ENCODE measurements at regions not wholly inside any gene's neighbourhood (a gene's known extent, or its start where the extent isn't known, plus 50 kb on each side); places are given as distances from the start of the nearest gene placed in this dataset.
"Not testable (repeated sequence)": the region's sequence is repeated elsewhere in the genome, so short reads cannot be mapped to it uniquely, and the experiment has no call there.

DNA sequence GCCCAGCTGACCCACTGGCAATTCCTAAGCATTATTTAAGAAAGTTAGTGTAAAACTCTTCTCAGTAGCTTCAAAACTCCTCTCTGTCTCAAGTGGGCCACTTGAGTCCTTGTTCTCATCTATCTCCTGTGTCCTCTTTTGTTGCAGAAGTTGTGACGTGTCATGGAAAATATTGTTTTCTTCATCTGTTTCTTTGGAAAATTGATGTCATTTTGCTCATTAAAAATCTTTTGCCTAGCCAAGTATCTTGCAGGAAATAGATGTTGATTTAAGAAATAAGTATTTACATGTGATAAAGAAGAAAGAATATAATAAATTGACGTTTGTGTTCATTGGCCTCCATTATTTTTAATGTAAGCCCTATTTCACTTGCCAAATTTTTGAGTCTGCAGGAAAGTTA, 1158.4 kb upstream of the SEMA6A start:
- H3K4me3 ChIP-seq, result no peak overlapping the region
- intact Hi-C loops (cut with DNase I), result no loop called here
- no peak for ATAC-seq

GRCh38 chr5:117732264-117732663, 1157.6 kb upstream of the SEMA6A start:
- ATAC-seq, result no peak

More for the DNA sequence above, 1158.4 kb upstream of the SEMA6A start:
- no peak for TF ChIP-seq CTCF (IDR thresholded peaks at IDR 0.05)
- no peak overlapping the region for H3K27ac ChIP-seq
- H3K27me3 ChIP-seq, result no peaks in the 10 kb centered on the region
- no peaks in the 10 kb centered on the region for H3K4me1 ChIP-seq
- no peaks in the 10 kb centered on the region for H3K36me3 ChIP-seq
- no peaks in the 10 kb centered on the region for H3K9me3 ChIP-seq
- no peak for DNase-seq

DNA sequence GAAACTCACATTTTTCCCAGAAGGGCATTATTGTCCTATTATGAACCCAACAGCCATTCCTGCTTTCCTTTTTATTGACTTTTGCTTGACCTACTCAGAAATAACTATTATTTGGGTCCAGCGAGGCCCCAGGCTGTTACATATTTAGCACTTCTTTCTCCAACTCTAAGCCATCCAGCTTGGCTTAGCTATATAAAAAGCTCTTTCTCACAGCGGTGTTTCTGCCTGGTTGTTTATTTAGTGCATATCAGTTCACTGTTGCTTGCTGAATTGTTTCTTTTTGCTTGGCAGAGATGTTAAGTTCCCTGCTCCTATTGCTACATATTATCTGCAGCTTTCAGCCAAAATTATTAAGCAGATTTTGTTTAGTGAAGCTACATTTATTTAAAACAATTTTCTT, 1156.8 kb upstream of the SEMA6A start:
- DNase-seq, result no peak
- Histone ChIP-seq H3K9me3 (no peaks in the 10 kb centered on the region), H3K36me3 (no peaks in the 10 kb centered on the region), H3K27me3 (no peaks in the 10 kb centered on the region), H3K27ac (no peak overlapping the region), H3K4me3 (no peak overlapping the region), H3K4me1 (no peaks in the 10 kb centered on the region)
- TF ChIP-seq CTCF (IDR thresholded peaks at IDR 0.05), result no peak
- ATAC-seq, result no peak
- intact Hi-C loops (cut with DNase I), result no loop called here

More at GRCh38 chr5:117732264-117732663, 1157.6 kb upstream of the SEMA6A start:
- no peak for DNase-seq
- Histone ChIP-seq H3K36me3 (no peaks in the 10 kb centered on the region), H3K4me3 (no peak overlapping the region), H3K27ac (no peak overlapping the region), H3K4me1 (no peaks in the 10 kb centered on the region), H3K9me3 (no peaks in the 10 kb centered on the region), H3K27me3 (no peaks in the 10 kb centered on the region)
- intact Hi-C loops (cut with DNase I), result no loop called here
- no peak for TF ChIP-seq CTCF (IDR thresholded peaks at IDR 0.05)

DNA sequence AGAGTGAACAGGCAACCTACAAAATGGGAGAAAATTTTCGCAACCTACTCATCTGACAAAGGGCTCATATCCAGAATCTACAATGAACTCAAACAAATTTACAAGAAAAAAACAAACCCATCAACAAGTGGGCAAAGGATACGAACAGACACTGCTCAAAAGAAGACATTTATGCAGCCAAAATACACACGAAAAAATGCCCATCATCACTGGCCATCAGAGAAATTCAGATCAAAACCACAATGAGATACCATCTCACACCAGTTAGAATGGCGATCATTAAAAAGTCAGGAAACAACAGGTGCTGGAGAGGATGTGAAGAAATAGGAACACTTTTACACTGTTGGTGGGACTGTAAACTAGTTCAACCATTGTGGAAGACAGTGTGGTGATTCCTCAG, 1146.2 kb upstream of the SEMA6A start:
- H3K27ac ChIP-seq; H3K4me1 ChIP-seq; DNase-seq; H3K9me3 ChIP-seq; H3K4me3 ChIP-seq; ATAC-seq; intact Hi-C loops (cut with DNase I); H3K27me3 ChIP-seq; H3K36me3 ChIP-seq: not testable (repeated sequence)

DNA sequence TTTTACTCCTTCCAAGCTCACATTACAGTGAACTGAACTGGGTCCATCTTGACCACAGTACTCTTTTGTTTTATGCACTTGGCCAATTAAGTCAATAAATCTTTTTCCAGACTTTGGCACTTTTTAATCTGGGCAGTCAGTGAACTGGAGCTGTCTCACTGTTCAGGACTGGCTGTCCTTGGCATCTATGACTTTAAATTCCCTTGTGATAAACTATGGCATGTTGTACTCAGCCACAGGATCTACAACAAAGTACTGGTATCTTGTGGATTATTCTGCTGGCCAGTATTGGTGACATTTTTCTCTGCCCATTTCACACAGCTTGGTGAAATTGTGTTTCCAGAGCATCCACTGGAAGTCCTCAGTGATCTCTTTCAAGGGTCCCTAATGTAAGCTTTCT, 1144.8 kb upstream of the SEMA6A start:
- TF ChIP-seq CTCF (IDR thresholded peaks at IDR 0.05), result no peak
- Histone ChIP-seq H3K4me3 (no peak overlapping the region), H3K27ac (no peak overlapping the region), H3K36me3 (no peaks in the 10 kb centered on the region), H3K27me3 (no peaks in the 10 kb centered on the region), H3K9me3 (peaks cover 4% of the 10 kb centered on the region), H3K4me1 (no peaks in the 10 kb centered on the region)
- intact Hi-C loops (cut with DNase I), result no loop called here
- ATAC-seq, result no peak
- no peak for DNase-seq

DNA sequence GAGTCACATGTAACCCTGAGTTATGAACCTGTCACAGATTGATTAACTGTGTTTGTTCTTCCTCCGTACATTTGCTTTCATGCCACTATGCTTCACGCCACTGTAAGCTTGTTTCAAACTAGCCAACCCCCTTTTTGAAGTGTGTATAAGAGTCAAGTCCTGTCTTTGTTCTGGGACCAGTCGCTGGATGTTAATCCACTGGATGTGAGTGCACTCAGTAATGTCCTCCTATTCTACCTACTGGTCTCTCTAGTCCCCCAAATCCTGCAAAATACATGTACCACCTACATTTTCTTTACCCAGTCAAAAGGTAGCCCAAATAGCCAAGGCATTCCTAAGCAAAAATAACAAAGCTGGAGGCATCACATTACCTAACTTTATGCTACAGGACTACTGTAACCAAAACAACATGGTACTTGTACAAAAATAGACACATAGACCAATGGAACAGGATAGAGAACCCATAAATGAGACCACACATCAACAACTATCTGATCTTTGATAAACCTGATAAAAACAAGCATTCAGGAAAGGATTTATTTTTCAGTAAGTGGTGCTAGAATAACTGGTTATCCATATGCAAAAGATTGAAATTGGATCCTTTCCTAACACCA, 1139.1 kb upstream of the SEMA6A start:
- no peaks in the 10 kb centered on the region for H3K36me3 ChIP-seq
- H3K27ac ChIP-seq, result no peak overlapping the region
- peaks cover 18% of the 10 kb centered on the region for H3K9me3 ChIP-seq
- ATAC-seq (no peak), DNase-seq (no peak)
- intact Hi-C loops (cut with DNase I), result no loop called here
- H3K4me3 ChIP-seq, result no peak overlapping the region
- no peak for TF ChIP-seq CTCF (IDR thresholded peaks at IDR 0.05)
- H3K27me3 ChIP-seq, result no peaks in the 10 kb centered on the region
- no peaks in the 10 kb centered on the region for H3K4me1 ChIP-seq
